ENCODE measurements at regions not wholly inside any gene's neighbourhood (a gene's known extent, or its start where the extent isn't known, plus 50 kb on each side); places are given as distances from the start of the nearest gene placed in this dataset.

- H3K4me3 ChIP-seq (ENCODE audit: low read length): no peak overlapping the region
- no peak for DNase-seq (ENCODE audit: low read depth)
- no peak for TF ChIP-seq CTCF (conservative IDR thresholded peaks at IDR 0.05; ENCODE audit: low read depth, low read length)
Observed at GRCh38 chr5:103674739-103675138, 112.2 kb upstream of the NUDT12 start.

- H3K4me3 ChIP-seq (ENCODE audit: low read length): no peak overlapping the region
- TF ChIP-seq CTCF (conservative IDR thresholded peaks at IDR 0.05; ENCODE audit: low read depth, low read length): no peak
- no peak for DNase-seq (ENCODE audit: low read depth)
Observed at GRCh38 chr5:103674251-103674650, 111.7 kb upstream of the NUDT12 start.

GRCh38 chr5:103669615-103670014 lies 107.0 kb upstream of the NUDT12 start:
- DNase-seq (ENCODE audit: low read depth): no peak
- no peak for TF ChIP-seq CTCF (conservative IDR thresholded peaks at IDR 0.05; ENCODE audit: low read depth, low read length)
- H3K4me3 ChIP-seq (ENCODE audit: low read length): no peak overlapping the region

GRCh38 chr5:103668281-103668680 lies 105.7 kb upstream of the NUDT12 start:
- DNase-seq (ENCODE audit: low read depth): no peak
- no peak overlapping the region for H3K4me3 ChIP-seq (ENCODE audit: low read length)
- no peak for TF ChIP-seq CTCF (conservative IDR thresholded peaks at IDR 0.05; ENCODE audit: low read depth, low read length)

GRCh38 chr5:103667068-103667467 lies 104.5 kb upstream of the NUDT12 start:
- H3K4me3 ChIP-seq (ENCODE audit: low read length): no peak overlapping the region
- no peak for TF ChIP-seq CTCF (conservative IDR thresholded peaks at IDR 0.05; ENCODE audit: low read depth, low read length)
- peak; percentile 11 for DNase-seq (ENCODE audit: low read depth)

GRCh38 chr5:103657301-103657700 lies 94.7 kb upstream of the NUDT12 start:
- no peak for DNase-seq (ENCODE audit: low read depth)

GRCh38 chr5:103648086-103648485 lies 85.5 kb upstream of the NUDT12 start:
- no peak for DNase-seq (ENCODE audit: low read depth)
- no peak overlapping the region for H3K4me3 ChIP-seq (ENCODE audit: low read length)
- TF ChIP-seq CTCF (conservative IDR thresholded peaks at IDR 0.05; ENCODE audit: low read depth, low read length): peak; percentile 14

More at GRCh38 chr5:103657301-103657700, 94.7 kb upstream of the NUDT12 start:
- no peak for TF ChIP-seq CTCF (conservative IDR thresholded peaks at IDR 0.05; ENCODE audit: low read depth, low read length)
- H3K4me3 ChIP-seq (ENCODE audit: low read length): no peak overlapping the region
